ENCODE measurements at regions not wholly inside any gene's neighbourhood (a gene's known extent, or its start where the extent isn't known, plus 50 kb on each side); places are given as distances from the start of the nearest gene placed in this dataset.

DNA sequence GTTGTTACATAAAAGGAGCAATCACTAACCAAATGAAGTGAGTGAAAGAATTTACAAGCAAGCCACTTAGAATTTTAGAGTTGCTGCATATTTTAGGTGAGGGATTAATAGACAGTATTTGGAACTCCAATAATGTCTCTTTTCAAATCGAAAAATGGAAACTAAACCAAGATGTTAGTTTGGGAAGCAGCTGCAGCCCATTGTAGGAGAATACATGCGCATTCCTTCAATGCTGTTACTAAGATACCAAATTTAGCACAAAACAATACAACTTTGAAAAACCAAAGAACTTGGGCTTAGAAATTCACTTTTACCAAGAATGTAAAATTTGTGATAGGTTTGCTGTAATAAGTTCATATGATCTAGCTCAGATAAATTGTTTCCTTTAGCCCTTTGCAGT is 411.8 kb upstream of the CDH6 start:
- dilution Hi-C loops (cut with MboI; ENCODE audit: extremely low pct_ligation_motif_present, low sequenced_read_pairs): no loop called here
- CTCF ChIA-PET: no interaction called here
- Histone ChIP-seq H3K9me1 (replicated peaks; ENCODE audit: control insufficient read depth, extremely low read depth, insufficient read depth, low read length) (no peaks in the 10 kb centered on the region), H3K36me3 (ENCODE audit: control insufficient read depth in 2 of 2, extremely low read depth in 1 of 2, insufficient read depth in 2 of 2, low read length in 2 of 2) (no peaks in the 10 kb centered on the region), H3K4me3 (replicated peaks in 1 of 3; ENCODE audit: insufficient read depth in 1 of 3, low read depth in 1 of 3, low read length in 3 of 3) (no peak overlapping the region), H3K9me3 (replicated peaks; ENCODE audit: control insufficient read depth, insufficient read depth, low read length) (no peaks in the 10 kb centered on the region), H3K4me1 (ENCODE audit: control insufficient read depth, extremely low read depth, insufficient read depth, low read length) (no peaks in the 10 kb centered on the region), H3K27ac (ENCODE audit: insufficient read depth, low read depth, low read length) (no peak overlapping the region), H2AFZ (ENCODE audit: low read depth, low read length) (no peak overlapping the region), H3K79me2 (ENCODE audit: control insufficient read depth, insufficient read depth, low read length) (no peaks in the 10 kb centered on the region), H3K4me2 (ENCODE audit: insufficient read depth, low read length) (no peak overlapping the region), H3K9ac (replicated peaks; ENCODE audit: extremely low read depth, insufficient read depth, low read length) (no peak overlapping the region), H4K20me1 (replicated peaks; ENCODE audit: control insufficient read depth, extremely low read depth, insufficient read depth, low read length) (no peaks in the 10 kb centered on the region), H3K27me3 (ENCODE audit: control insufficient read depth in 2 of 2, insufficient read depth in 2 of 2, low read length in 2 of 2) (no peaks in the 10 kb centered on the region)
- TF ChIP-seq GATA2 (IDR thresholded peaks at IDR 0.05; ENCODE audit: insufficient read depth, insufficient read length, low read depth, low read length) (no peak), POLR2AphosphoS5 (IDR thresholded peaks at IDR 0.05; ENCODE audit: insufficient read depth, low read depth, low read length) (no peak), FOS (IDR thresholded peaks at IDR 0.05; ENCODE audit: borderline replicate concordance, insufficient read depth, low read length) (no peak), MYC (IDR thresholded peaks at IDR 0.05; ENCODE audit: low read depth, low read length) (no peak), POLR2A (IDR thresholded peaks at IDR 0.05; ENCODE audit: low read depth, low read length) (no peak), JUN (IDR thresholded peaks at IDR 0.05; ENCODE audit: borderline replicate concordance, insufficient read depth, insufficient read length, low read depth) (no peak), EZH2 (IDR thresholded peaks at IDR 0.05; ENCODE audit: borderline replicate concordance, low read depth, low read length, severe bottlenecking) (no peak)
- TF ChIP-seq, protein P1, sequence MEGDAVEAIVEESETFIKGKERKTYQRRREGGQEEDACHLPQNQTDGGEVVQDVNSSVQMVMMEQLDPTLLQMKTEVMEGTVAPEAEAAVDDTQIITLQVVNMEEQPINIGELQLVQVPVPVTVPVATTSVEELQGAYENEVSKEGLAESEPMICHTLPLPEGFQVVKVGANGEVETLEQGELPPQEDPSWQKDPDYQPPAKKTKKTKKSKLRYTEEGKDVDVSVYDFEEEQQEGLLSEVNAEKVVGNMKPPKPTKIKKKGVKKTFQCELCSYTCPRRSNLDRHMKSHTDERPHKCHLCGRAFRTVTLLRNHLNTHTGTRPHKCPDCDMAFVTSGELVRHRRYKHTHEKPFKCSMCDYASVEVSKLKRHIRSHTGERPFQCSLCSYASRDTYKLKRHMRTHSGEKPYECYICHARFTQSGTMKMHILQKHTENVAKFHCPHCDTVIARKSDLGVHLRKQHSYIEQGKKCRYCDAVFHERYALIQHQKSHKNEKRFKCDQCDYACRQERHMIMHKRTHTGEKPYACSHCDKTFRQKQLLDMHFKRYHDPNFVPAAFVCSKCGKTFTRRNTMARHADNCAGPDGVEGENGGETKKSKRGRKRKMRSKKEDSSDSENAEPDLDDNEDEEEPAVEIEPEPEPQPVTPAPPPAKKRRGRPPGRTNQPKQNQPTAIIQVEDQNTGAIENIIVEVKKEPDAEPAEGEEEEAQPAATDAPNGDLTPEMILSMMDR (IDR thresholded peaks at IDR 0.05; ENCODE audit: extremely low read depth in 1 of 2, insufficient read depth in 1 of 2, low read depth in 1 of 2, low read length in 2 of 2): no peak
- TF ChIP-seq, protein P2, sequence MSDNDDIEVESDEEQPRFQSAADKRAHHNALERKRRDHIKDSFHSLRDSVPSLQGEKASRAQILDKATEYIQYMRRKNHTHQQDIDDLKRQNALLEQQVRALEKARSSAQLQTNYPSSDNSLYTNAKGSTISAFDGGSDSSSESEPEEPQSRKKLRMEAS (IDR thresholded peaks at IDR 0.05; ENCODE audit: insufficient read depth, insufficient read length): no peak
- intact Hi-C loops (cut with micrococcal nuclease): no loop called here
- no peak for FAIRE-seq
- BruUV-seq (replicated peaks): no TSS peak
- POLR2A ChIA-PET: no interaction called here
- DNase-seq (ENCODE audit: low read depth, low spot score): no peak

All from endothelial cell of umbilical vein (primary cell).